Peyer's patch (tissue), 4 donors: ENCODE measurements at regions not wholly inside any gene's neighbourhood (a gene's known extent, or its start where the extent isn't known, plus 50 kb on each side); places are given as distances from the start of the nearest gene placed in this dataset.

Experiments
- POLR2A ChIP-seq, 2 donors: fragments of 450-650 bp; IDR thresholded peaks; one replicate each; pipeline ENCODE4 v1.5.1; 2017; ENCODE audit warnings: antibody characterized with exemption in 2 of 2, mild to moderate bottlenecking in 2 of 2, moderate library complexity in 2 of 2
- TF ChIP-seq, protein P1 (sequence below), 6 experiments: fragments of 450-650 bp in 4 of 6; fragments of 200-600 bp in 2 of 6; sonication (generic) in 1 of 6; IDR thresholded peaks; one replicate each; pipeline ENCODE4 v1.5.1; 2017 to 2019; ENCODE audit warnings: antibody characterized with exemption in 6 of 6, mild to moderate bottlenecking in 3 of 6, moderate library complexity in 1 of 6

- no peak for TF ChIP-seq POLR2A (IDR thresholded peaks at IDR 0.05)
- TF ChIP-seq, protein P1, sequence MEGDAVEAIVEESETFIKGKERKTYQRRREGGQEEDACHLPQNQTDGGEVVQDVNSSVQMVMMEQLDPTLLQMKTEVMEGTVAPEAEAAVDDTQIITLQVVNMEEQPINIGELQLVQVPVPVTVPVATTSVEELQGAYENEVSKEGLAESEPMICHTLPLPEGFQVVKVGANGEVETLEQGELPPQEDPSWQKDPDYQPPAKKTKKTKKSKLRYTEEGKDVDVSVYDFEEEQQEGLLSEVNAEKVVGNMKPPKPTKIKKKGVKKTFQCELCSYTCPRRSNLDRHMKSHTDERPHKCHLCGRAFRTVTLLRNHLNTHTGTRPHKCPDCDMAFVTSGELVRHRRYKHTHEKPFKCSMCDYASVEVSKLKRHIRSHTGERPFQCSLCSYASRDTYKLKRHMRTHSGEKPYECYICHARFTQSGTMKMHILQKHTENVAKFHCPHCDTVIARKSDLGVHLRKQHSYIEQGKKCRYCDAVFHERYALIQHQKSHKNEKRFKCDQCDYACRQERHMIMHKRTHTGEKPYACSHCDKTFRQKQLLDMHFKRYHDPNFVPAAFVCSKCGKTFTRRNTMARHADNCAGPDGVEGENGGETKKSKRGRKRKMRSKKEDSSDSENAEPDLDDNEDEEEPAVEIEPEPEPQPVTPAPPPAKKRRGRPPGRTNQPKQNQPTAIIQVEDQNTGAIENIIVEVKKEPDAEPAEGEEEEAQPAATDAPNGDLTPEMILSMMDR (IDR thresholded peaks at IDR 0.05) = no peak
Observed at GRCh38 chr2:11038641-11039040, 116.6 kb upstream of the SLC66A3 start.
